ENCODE measurements at regions not wholly inside any gene's neighbourhood (a gene's known extent, or its start where the extent isn't known, plus 50 kb on each side); places are given as distances from the start of the nearest gene placed in this dataset.
"Not testable (repeated sequence)": the region's sequence is repeated elsewhere in the genome, so short reads cannot be mapped to it uniquely, and the experiment has no call there.

- not testable (repeated sequence) for DNase-seq
Observed at GRCh38 chr12:74016324-74016723, 521.3 kb upstream of the ATXN7L3B start.

- no peak for DNase-seq
Observed at GRCh38 chr12:74018849-74019248, 518.8 kb upstream of the ATXN7L3B start.

GRCh38 chr12:74021937-74022336 is 515.7 kb upstream of the ATXN7L3B start:
- DNase-seq, result peak; percentile 21

- DNase-seq, result no peak
Observed at GRCh38 chr12:74031045-74031444, 506.6 kb upstream of the ATXN7L3B start.

- DNase-seq, result no peak
Observed at GRCh38 chr12:74033531-74033930, 504.1 kb upstream of the ATXN7L3B start.

GRCh38 chr12:74039138-74039537 is 498.5 kb upstream of the ATXN7L3B start:
- DNase-seq, result not testable (repeated sequence)

GRCh38 chr12:74043343-74043742 is 494.3 kb upstream of the ATXN7L3B start:
- no peak for DNase-seq

- DNase-seq, result no peak
Observed at GRCh38 chr12:74049348-74049747, 488.3 kb upstream of the ATXN7L3B start.

- DNase-seq, result no peak
Observed at GRCh38 chr12:74051848-74052247, 485.8 kb upstream of the ATXN7L3B start.

GRCh38 chr12:74066476-74066875 is 471.2 kb upstream of the ATXN7L3B start:
- DNase-seq, result peak; percentile 84

- no peak for DNase-seq
Observed at GRCh38 chr12:74071182-74071581, 466.5 kb upstream of the ATXN7L3B start.

- DNase-seq, result no peak
Observed at GRCh38 chr12:74076918-74077317, 460.7 kb upstream of the ATXN7L3B start.

GRCh38 chr12:74105434-74105833 is 432.2 kb upstream of the ATXN7L3B start:
- no peak for DNase-seq

GRCh38 chr12:74108729-74109128 is 428.9 kb upstream of the ATXN7L3B start:
- no peak for DNase-seq

GRCh38 chr12:74111688-74112360 is 425.8 kb upstream of the ATXN7L3B start:
- no peak for DNase-seq

GRCh38 chr12:74119811-74120362 is 417.7 kb upstream of the ATXN7L3B start:
- DNase-seq, result no peak

GRCh38 chr12:74120644-74121043 is 417.0 kb upstream of the ATXN7L3B start:
- DNase-seq, result no peak

GRCh38 chr12:74129702-74130101 is 407.9 kb upstream of the ATXN7L3B start:
- no peak for DNase-seq

GRCh38 chr12:74144396-74144795 is 393.2 kb upstream of the ATXN7L3B start:
- no peak for DNase-seq

- no peak for DNase-seq
Observed at GRCh38 chr12:74145328-74145727, 392.3 kb upstream of the ATXN7L3B start.

- DNase-seq, result no peak
Observed at GRCh38 chr12:74148849-74149248, 388.8 kb upstream of the ATXN7L3B start.

- no peak for DNase-seq
Observed at GRCh38 chr12:74152370-74152769, 385.3 kb upstream of the ATXN7L3B start.

GRCh38 chr12:74166096-74166495 is 371.5 kb upstream of the ATXN7L3B start:
- no peak for DNase-seq

GRCh38 chr12:74169607-74170006 is 368.0 kb upstream of the ATXN7L3B start:
- no peak for DNase-seq

Measured in NCI-H510A (cell line).